GM23338 (cell line): ENCODE measurements at regions not wholly inside any gene's neighbourhood (a gene's known extent, or its start where the extent isn't known, plus 50 kb on each side); places are given as distances from the start of the nearest gene placed in this dataset.
A peak's percentile ranks its signal among the peaks of the same experiment; 100 is the strongest.
"Not testable (repeated sequence)": the region's sequence is repeated elsewhere in the genome, so short reads cannot be mapped to it uniquely, and the experiment has no call there.

Source experiments
- ATAC-seq: fragments of 200-7000 bp; cut with Tn5 transposase; 3 replicates; pipeline ENCODE4 v1.9.1; 2020
- DNase-seq: peaks from one replicate; pipeline ENCODE4 v3.0.0-alpha.2; 2015; ENCODE audit warnings: low spot score
- H2AFZ ChIP-seq: fragments of 200-600 bp; sonication (generic); 2 replicates; pipeline ENCODE4 v1.8.0; 2016; ENCODE audit warnings: antibody characterized with exemption, mild to moderate bottlenecking, moderate library complexity
- H3F3A ChIP-seq: fragments of 200-600 bp; sonication (generic); replicated peaks from 2 replicates; pipeline ENCODE4 v1.8.0; 2017; ENCODE audit warnings: antibody characterized with exemption, mixed run types, low read depth
- H3K27ac ChIP-seq: fragments of 200-600 bp; sonication (generic); 2 replicates; pipeline ENCODE4 v1.6.1; 2016; ENCODE audit warnings: low read depth
- H3K27me3 ChIP-seq: fragments of 200-600 bp; sonication (generic); 2 replicates; pipeline ENCODE4 v1.8.0; 2016; ENCODE audit warnings: mild to moderate bottlenecking, mixed run types, moderate library complexity; ENCODE audit not compliant: insufficient read depth
- H3K36me3 ChIP-seq: fragments of 200-600 bp; sonication (generic); 2 replicates; pipeline ENCODE4 v1.8.0; 2016; ENCODE audit warnings: mild to moderate bottlenecking; ENCODE audit not compliant: insufficient read depth
- H3K4me1 ChIP-seq: fragments of 200-600 bp; sonication (generic); 2 replicates; pipeline ENCODE4 v1.8.0; 2016; ENCODE audit warnings: mild to moderate bottlenecking, moderate library complexity; ENCODE audit not compliant: insufficient read depth
- H3K4me2 ChIP-seq: fragments of 200-600 bp; sonication (generic); 2 replicates; pipeline ENCODE4 v1.7.1; 2017; ENCODE audit warnings: mixed run types
- H3K4me3 ChIP-seq: fragments of 200-600 bp; sonication (generic); 2 replicates; pipeline ENCODE4 v1.6.1; 2016; ENCODE audit warnings: mixed run types
- H3K79me2 ChIP-seq: fragments of 200-600 bp; sonication (generic); replicated peaks from 2 replicates; pipeline ENCODE4 v1.8.0; 2017; ENCODE audit warnings: mild to moderate bottlenecking; ENCODE audit not compliant: insufficient read depth
- H3K9me2 ChIP-seq: fragments of 200-600 bp; sonication (generic); 2 replicates; pipeline ENCODE4 v1.8.0; 2017; ENCODE audit not compliant: insufficient read depth
- H4K20me1 ChIP-seq: fragments of 200-600 bp; sonication (generic); replicated peaks from 2 replicates; pipeline ENCODE4 v1.8.0; 2017; ENCODE audit warnings: mild to moderate bottlenecking; ENCODE audit not compliant: insufficient read depth
- H3K27ac Mint-ChIP-seq: 2 replicates; pipeline ENCODE4 v1.8.0; 2020; ENCODE audit warnings: inconsistent platforms, mild to moderate bottlenecking, moderate library complexity, mixed read lengths
- H3K27me3 Mint-ChIP-seq: 3 replicates; pipeline ENCODE4 v1.8.0; 2022; ENCODE audit warnings: low read depth, mild to moderate bottlenecking, moderate library complexity, mixed read lengths, inconsistent platforms; ENCODE audit not compliant: insufficient read depth, poor library complexity
- H3K36me3 Mint-ChIP-seq: 3 replicates; pipeline ENCODE4 v1.8.0; 2021; ENCODE audit warnings: low read depth, mild to moderate bottlenecking, inconsistent platforms, moderate library complexity, mixed read lengths
- H3K4me1 Mint-ChIP-seq: 3 replicates; pipeline ENCODE4 v1.8.0; 2020; ENCODE audit warnings: mild to moderate bottlenecking, inconsistent platforms, mixed read lengths
- H3K4me3 Mint-ChIP-seq: 3 replicates; pipeline ENCODE4 v1.8.0; 2021; ENCODE audit warnings: moderate library complexity, mild to moderate bottlenecking, inconsistent platforms, mixed read lengths
- H3K9me3 Mint-ChIP-seq: 3 replicates; pipeline ENCODE4 v1.8.0; 2020; ENCODE audit warnings: moderate library complexity, mild to moderate bottlenecking, inconsistent platforms, mixed read lengths
- POLR2AphosphoS5 ChIP-seq: IDR thresholded peaks from 2 replicates; pipeline ENCODE4 v1.6.1; 2016; ENCODE audit warnings: antibody characterized with exemption, low read depth

DNA sequence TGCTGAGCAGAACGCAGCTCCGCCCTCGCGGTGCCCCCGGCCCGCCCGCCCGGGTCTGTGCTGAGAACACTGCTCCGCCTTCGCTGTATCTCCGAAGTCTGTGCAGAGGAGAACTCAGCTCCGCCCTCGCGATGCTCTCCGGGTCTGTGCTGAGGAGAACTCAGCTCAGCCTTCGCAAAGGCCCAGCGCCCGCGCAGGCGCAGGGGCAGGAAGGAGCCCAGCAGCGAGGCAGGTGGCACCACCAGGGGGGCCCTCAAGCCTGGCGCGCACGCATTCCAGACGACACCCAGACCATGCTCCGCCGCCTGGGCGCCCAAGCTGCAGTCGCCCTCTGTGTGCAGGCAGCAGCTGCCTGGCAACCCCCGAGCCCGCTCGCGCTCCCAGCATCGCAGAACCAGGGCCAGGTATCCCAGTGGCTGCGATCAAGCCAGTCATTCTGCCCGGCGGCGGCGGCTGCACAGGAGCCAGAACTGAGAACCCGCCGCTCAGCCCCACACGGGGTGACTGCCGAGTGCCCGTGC, 64.1 kb upstream of the GPR39 start:
- peak; percentile 96 for ATAC-seq
- peak overlapping the region; percentile 66 for H3K4me3 Mint-ChIP-seq
- not testable (repeated sequence) for H3K27ac ChIP-seq

DNA sequence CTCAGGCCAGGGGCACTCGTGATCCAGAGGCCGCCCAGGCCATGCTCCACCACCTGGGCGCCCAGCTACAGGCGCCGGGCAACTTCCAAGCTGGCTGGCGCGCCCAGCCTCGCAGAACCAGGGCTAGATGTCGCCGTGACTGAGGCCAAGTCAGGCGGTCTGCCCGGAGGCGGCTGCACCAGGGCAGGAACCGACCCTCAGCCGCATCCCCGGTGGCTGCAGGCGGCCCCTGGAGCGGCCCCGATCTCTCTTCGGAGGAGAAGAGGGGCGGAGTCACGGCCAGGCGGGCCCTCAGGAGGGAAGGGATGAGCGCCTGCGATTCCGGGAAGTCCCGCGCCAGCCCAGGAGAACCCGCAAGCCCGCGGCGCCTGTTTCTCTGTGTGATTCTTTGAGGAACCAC, 63.2 kb upstream of the GPR39 start:
- TF ChIP-seq POLR2AphosphoS5 = peak; percentile 63
- H3F3A ChIP-seq, H3K4me1 ChIP-seq, H3K36me3 ChIP-seq, H3K27ac Mint-ChIP-seq, H3K79me2 ChIP-seq, H3K4me1 Mint-ChIP-seq, H3K27ac ChIP-seq, H3K9me3 Mint-ChIP-seq, H3K36me3 Mint-ChIP-seq, H3K27me3 Mint-ChIP-seq, H4K20me1 ChIP-seq, H2AFZ ChIP-seq, H3K9me2 ChIP-seq: not testable (repeated sequence)
- H3K4me3 Mint-ChIP-seq = peak overlapping the region; percentile 60
- DNase-seq (peak; percentile 80), ATAC-seq (peak; percentile 59)
- H3K4me2 ChIP-seq = peak overlapping the region; percentile 77
- peak overlapping the region; percentile 53 for H3K4me3 ChIP-seq
- H3K27me3 ChIP-seq = peaks cover 37% of the 10 kb centered on the region

More for the DNA sequence above, 64.1 kb upstream of the GPR39 start:
- H3K27me3 Mint-ChIP-seq, H3F3A ChIP-seq, H3K36me3 ChIP-seq, H2AFZ ChIP-seq, H4K20me1 ChIP-seq, H3K9me3 Mint-ChIP-seq, H3K79me2 ChIP-seq, H3K27ac Mint-ChIP-seq, H3K9me2 ChIP-seq, H3K4me1 Mint-ChIP-seq, H3K4me1 ChIP-seq, H3K36me3 Mint-ChIP-seq: not testable (repeated sequence)
- peak; percentile 62 for DNase-seq
- peak overlapping the region; percentile 77 for H3K4me2 ChIP-seq
- peak overlapping the region; percentile 53 for H3K4me3 ChIP-seq
- peaks cover 37% of the 10 kb centered on the region for H3K27me3 ChIP-seq
- TF ChIP-seq POLR2AphosphoS5 = peak; percentile 56

DNA sequence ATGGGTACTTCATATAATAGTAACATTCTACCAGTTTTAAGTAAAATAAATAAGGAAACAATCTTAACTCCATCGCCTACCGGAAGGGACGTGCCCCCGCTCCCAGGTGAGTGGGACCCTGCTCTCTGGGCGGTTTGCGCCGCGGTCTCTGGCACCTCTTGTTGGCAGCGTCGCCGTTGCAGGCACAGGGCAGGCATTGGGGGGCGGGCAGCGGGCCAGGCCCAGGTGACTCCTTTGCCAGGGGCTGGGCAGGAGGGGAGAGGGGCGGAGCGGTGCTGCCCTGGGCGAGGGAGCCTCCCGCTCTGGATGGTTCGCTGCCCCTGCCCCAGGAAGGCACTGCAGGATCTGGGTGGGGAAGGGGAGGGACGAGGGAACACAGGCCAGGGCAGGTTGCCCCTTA, 55.6 kb upstream of the GPR39 start:
- H3K4me1 ChIP-seq, H3K4me3 ChIP-seq, H3K4me1 Mint-ChIP-seq, H3F3A ChIP-seq, H3K36me3 Mint-ChIP-seq, H3K27me3 ChIP-seq, H3K27ac Mint-ChIP-seq, ATAC-seq, H2AFZ ChIP-seq, H3K27ac ChIP-seq, H3K9me2 ChIP-seq, H3K36me3 ChIP-seq, H3K79me2 ChIP-seq, H3K27me3 Mint-ChIP-seq, H4K20me1 ChIP-seq, H3K4me2 ChIP-seq, DNase-seq, H3K4me3 Mint-ChIP-seq: not testable (repeated sequence)
- peaks cover 25% of the 10 kb centered on the region for H3K9me3 Mint-ChIP-seq

DNA sequence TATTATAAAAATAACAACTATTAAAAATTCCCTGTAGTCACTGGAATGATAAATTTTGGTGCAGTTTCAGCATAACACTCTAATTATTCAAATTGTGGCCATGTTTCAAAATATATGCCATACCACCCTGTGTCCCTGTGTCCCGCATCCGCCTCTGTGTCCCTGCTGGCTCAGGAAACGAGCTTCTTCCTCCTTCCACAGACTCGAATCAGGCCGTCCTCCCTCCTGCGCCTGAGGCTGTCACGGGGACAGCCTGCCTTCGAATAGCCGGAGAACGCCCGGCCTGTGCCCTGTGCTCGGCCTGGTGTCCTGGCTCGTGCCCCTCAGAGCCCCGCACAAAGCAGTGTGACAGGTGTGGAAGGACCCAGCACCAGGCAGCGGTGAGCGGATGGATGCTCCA, 55.1 kb upstream of the GPR39 start:
- H3F3A ChIP-seq, DNase-seq, H3K4me2 ChIP-seq, H3K27me3 Mint-ChIP-seq, H3K27ac ChIP-seq, H3K4me1 ChIP-seq, H3K4me3 ChIP-seq, H3K27me3 ChIP-seq, H3K27ac Mint-ChIP-seq, H3K79me2 ChIP-seq, H3K36me3 ChIP-seq, H3K4me1 Mint-ChIP-seq, H3K9me2 ChIP-seq, H3K4me3 Mint-ChIP-seq, ATAC-seq, H2AFZ ChIP-seq, H4K20me1 ChIP-seq: not testable (repeated sequence)
- peaks cover 27% of the 10 kb centered on the region for H3K9me3 Mint-ChIP-seq
- H3K36me3 Mint-ChIP-seq = peaks cover 10% of the 10 kb centered on the region; the same call in 2 of the 3 replicates

DNA sequence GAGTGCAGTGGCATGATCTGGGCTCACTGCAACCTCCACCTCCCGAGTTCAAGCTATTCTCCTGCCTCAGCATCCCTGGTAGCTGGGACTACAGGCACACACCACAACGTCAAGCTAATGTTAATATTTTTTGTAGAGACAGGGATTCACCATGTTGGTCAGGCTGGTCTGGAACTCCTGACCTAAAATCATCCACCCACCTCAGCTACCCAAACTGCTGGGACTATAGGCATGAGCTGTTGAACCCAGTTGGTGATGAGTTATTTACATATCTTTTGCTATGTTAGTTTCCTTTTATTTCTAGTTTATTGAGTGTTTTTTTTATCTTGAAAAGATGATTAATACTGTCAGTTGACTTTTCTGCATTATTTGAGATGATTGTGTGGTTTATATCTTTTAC, 53.3 kb upstream of the GPR39 start:
- H3K4me2 ChIP-seq, ATAC-seq, H3K4me3 ChIP-seq, H3K27ac Mint-ChIP-seq, H3K4me1 Mint-ChIP-seq, H3K4me3 Mint-ChIP-seq, H3K27ac ChIP-seq, H3K27me3 ChIP-seq, H3F3A ChIP-seq, H3K79me2 ChIP-seq, DNase-seq, H3K4me1 ChIP-seq, H3K27me3 Mint-ChIP-seq, H4K20me1 ChIP-seq, H3K9me2 ChIP-seq, H2AFZ ChIP-seq, H3K36me3 ChIP-seq: not testable (repeated sequence)
- H3K9me3 Mint-ChIP-seq = peaks cover 27% of the 10 kb centered on the region
- H3K36me3 Mint-ChIP-seq = peaks cover 10% of the 10 kb centered on the region; the same call in 2 of the 3 replicates

DNA sequence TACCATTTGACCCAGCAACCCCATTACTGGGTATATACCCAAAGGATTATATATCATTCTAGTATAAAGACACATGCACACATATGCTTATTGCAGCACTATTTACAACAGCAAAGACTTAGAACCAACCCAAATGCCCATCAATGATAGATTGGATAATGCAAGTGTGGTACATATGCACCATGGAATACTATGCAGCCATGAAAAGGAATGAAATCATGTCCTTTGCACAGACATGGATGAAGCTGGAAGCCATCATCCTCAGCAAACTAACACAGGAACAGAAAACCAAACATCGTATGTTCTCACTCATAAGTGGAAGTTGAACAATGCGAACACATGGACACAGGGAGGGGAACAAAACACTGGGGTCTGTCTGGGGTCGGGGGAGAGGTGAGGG, 50.6 kb upstream of the GPR39 start:
- not testable (repeated sequence) for H3K27ac ChIP-seq, H3K4me1 ChIP-seq, H2AFZ ChIP-seq, H3K4me1 Mint-ChIP-seq, H4K20me1 ChIP-seq, H3K27ac Mint-ChIP-seq, H3K4me3 ChIP-seq, H3K9me2 ChIP-seq, H3F3A ChIP-seq, H3K4me3 Mint-ChIP-seq, DNase-seq, H3K36me3 Mint-ChIP-seq, H3K79me2 ChIP-seq, H3K4me2 ChIP-seq, H3K36me3 ChIP-seq, ATAC-seq, H3K27me3 ChIP-seq, H3K27me3 Mint-ChIP-seq
- H3K9me3 Mint-ChIP-seq = peaks cover 23% of the 10 kb centered on the region
